ENCODE measurements at regions not wholly inside any gene's neighbourhood (a gene's known extent, or its start where the extent isn't known, plus 50 kb on each side); places are given as distances from the start of the nearest gene placed in this dataset.

DNA sequence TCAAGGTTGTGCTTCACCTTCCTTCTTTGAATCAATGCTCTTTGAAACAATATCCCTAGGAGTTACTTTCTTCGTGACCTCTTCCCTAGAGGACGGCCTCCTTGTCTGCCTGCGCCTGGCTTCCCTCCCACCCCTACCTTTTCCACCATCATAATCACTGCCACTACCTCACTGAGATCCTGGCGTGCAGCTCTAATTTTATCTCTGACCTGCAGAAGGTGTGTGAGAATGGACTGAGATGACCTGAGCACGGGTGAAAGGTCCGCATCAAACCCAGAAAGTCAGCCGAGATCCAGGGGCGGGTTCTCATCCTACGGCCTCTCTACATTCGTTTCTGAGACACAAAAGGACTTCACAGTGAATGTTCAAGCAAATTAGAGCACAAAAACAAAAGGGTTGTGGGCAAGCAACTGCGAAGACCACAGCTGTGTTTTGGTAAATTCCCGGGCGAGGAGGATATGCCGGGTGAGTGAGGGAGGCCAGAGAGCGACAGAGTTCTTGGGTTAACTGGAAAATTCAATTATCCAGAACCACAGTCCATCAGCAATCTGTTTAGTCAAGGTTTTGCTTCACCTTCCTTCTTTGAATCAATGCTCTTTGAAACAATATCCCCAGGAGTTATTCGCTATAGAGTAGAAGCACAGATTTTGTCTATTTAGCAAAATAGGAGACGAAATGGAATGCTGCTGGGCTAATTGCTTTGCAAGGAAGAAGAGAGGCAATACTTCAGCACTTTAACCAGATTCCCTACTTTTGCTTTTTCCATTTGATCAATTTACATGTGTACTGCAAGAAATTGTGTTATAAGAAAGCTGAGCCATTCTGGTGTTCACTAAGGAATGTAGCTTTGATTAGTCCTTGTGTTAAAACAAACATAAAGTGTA, 212.6 kb downstream of the ACKR3 start:
- TF ChIP-seq FOXA1 (IDR thresholded peaks at IDR 0.05) = no peak
- TF ChIP-seq FOXK2 (IDR thresholded peaks at IDR 0.05) = no peak
- TF ChIP-seq ARNT (IDR thresholded peaks at IDR 0.05) = no peak
- no peak for TF ChIP-seq TARDBP (IDR thresholded peaks at IDR 0.05)
- TF ChIP-seq ZNF384 (IDR thresholded peaks at IDR 0.05) = no peak
- TF ChIP-seq, protein P1, sequence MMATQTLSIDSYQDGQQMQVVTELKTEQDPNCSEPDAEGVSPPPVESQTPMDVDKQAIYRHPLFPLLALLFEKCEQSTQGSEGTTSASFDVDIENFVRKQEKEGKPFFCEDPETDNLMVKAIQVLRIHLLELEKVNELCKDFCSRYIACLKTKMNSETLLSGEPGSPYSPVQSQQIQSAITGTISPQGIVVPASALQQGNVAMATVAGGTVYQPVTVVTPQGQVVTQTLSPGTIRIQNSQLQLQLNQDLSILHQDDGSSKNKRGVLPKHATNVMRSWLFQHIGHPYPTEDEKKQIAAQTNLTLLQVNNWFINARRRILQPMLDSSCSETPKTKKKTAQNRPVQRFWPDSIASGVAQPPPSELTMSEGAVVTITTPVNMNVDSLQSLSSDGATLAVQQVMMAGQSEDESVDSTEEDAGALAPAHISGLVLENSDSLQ (IDR thresholded peaks at IDR 0.05) = no peak
- TF ChIP-seq CTBP1 (IDR thresholded peaks at IDR 0.05; ENCODE audit: borderline replicate concordance) = no peak
- TF ChIP-seq SP1 (IDR thresholded peaks at IDR 0.05) = no peak
- TF ChIP-seq ELF4 (IDR thresholded peaks at IDR 0.05) = no peak
- no peak for TF ChIP-seq NFRKB (IDR thresholded peaks at IDR 0.05)
- no peak for TF ChIP-seq BHLHE40 (IDR thresholded peaks at IDR 0.05; ENCODE audit: borderline replicate concordance)
- no peak for TF ChIP-seq SUZ12 (IDR thresholded peaks at IDR 0.05)
- TF ChIP-seq FOXM1 (IDR thresholded peaks at IDR 0.05; ENCODE audit: borderline replicate concordance) = no peak
- no peak for TF ChIP-seq LEF1 (IDR thresholded peaks at IDR 0.05; ENCODE audit: borderline replicate concordance)

All from HEK293T (cell line).